K562 (cell line): ENCODE measurements at regions not wholly inside any gene's neighbourhood (a gene's known extent, or its start where the extent isn't known, plus 50 kb on each side); places are given as distances from the start of the nearest gene placed in this dataset.

Source experiments
- ATAC-seq: fragments of 200-7000 bp; cut with Tn5 transposase; 3 replicates; pipeline ENCODE4 v1.9.1; 2020; ENCODE audit warnings: moderate library complexity
- BruUV-seq: library from RNA; stranded (reverse); fragments of 400-500 nt; replicated peaks from 2 replicates; lab custom pipeline; 2021; lab: Mats Ljungman, UMichigan
- CTCF ChIA-PET: fragments of 300-600 bp; formaldehyde crosslinking; extraction: SDS; loops from one replicate; lab custom pipeline; 2021; ENCODE audit warnings: low intra/inter-chr PET ratio; lab: Yijun Ruan, JAX
- POLR2A ChIA-PET: fragments of 300-600, 350-650 bp; sonication (Branson Sonifier 250); formaldehyde crosslinking; extraction: SDS; loops from one replicate; lab custom pipeline; 2021; ENCODE audit warnings: antibody characterized with exemption, inconsistent platforms; lab: Yijun Ruan, JAX
- DNase-seq, 4 experiments: peaks; one replicate each; pipeline versions ENCODE4 v3.0.0 to v3.0.0-alpha.2; 2011 to 2018; ENCODE audit warnings: low spot score in 3 of 4, mixed read lengths in 3 of 4; ENCODE audit errors: extremely low read depth in 1 of 4
- FAIRE-seq: peaks from 2 replicates; lab custom pipeline; 2011; peaks lifted over from hg19 to GRCh38; lab: Jason Lieb, UNC
- H2AFZ ChIP-seq: 2 replicates; pipeline ENCODE4 v1.6.0; 2011; ENCODE audit warnings: low read depth, low read length, control low read depth, inconsistent platforms
- H3K27ac ChIP-seq: fragments of 200-600 bp; 3 replicates; pipeline ENCODE4 v1.8.0; 2011; ENCODE audit warnings: low read depth, mild to moderate bottlenecking, control low read depth, inconsistent platforms, low read length, moderate library complexity, mixed read lengths; ENCODE audit errors: extremely low read depth
- H3K27me3 ChIP-seq, 2 experiments: fragments of 300-600 bp in 1 of 2; 2 replicates in 1 of 2; 3 replicates in 1 of 2; pipeline versions ENCODE4 v1.6.0 to v1.8.0; 2011; ENCODE audit warnings: inconsistent platforms in 2 of 2, low read length in 2 of 2, mild to moderate bottlenecking in 1 of 2, mixed read lengths in 1 of 2, moderate library complexity in 1 of 2; ENCODE audit not compliant: control insufficient read depth in 2 of 2, insufficient read depth in 2 of 2
- H3K36me3 ChIP-seq: fragments of 300-600 bp; 3 replicates; pipeline ENCODE4 v1.8.0; 2011; ENCODE audit warnings: mild to moderate bottlenecking, low read length, inconsistent platforms; ENCODE audit not compliant: control insufficient read depth, insufficient read depth
- H3K4me1 ChIP-seq, 2 experiments: fragments of 200-600 bp in 1 of 2; replicated peaks in 1 of 2; 2 replicates in 1 of 2; 3 replicates in 1 of 2; pipeline versions ENCODE4 v1.5.1 to v1.8.0; 2011; ENCODE audit warnings: inconsistent platforms in 2 of 2, low read length in 2 of 2, mild to moderate bottlenecking in 1 of 2, mixed read lengths in 1 of 2, moderate library complexity in 1 of 2; ENCODE audit not compliant: control insufficient read depth in 2 of 2, insufficient read depth in 2 of 2
- H3K4me2 ChIP-seq: 2 replicates; pipeline ENCODE4 v1.6.1; 2011; ENCODE audit warnings: low read length, control low read depth, inconsistent platforms, mixed read lengths; ENCODE audit not compliant: insufficient read depth
- H3K4me3 ChIP-seq: fragments of 200-600 bp; sonication (generic), shearing (Covaris generic); 2 replicates; pipeline ENCODE4 v1.5.1; 2016; ENCODE audit warnings: control low read depth, inconsistent platforms
- H3K79me2 ChIP-seq: fragments of 200-600 bp; 3 replicates; pipeline ENCODE4 v1.8.0; 2011; ENCODE audit warnings: low read length, inconsistent platforms; ENCODE audit not compliant: control insufficient read depth, insufficient read depth
- H3K9ac ChIP-seq, 2 experiments: 2 replicates each; pipeline versions ENCODE4 v1.6.0 to v1.6.1; 2011; ENCODE audit warnings: low read depth in 2 of 2, low read length in 2 of 2, control low read depth in 1 of 2, inconsistent platforms in 1 of 2, mild to moderate bottlenecking in 1 of 2, mixed read lengths in 1 of 2; ENCODE audit not compliant: insufficient read depth in 1 of 2
- H3K9me1 ChIP-seq: one replicate; pipeline ENCODE4 v1.6.0; 2011; ENCODE audit warnings: inconsistent platforms, mild to moderate bottlenecking, low read length, moderate library complexity; ENCODE audit not compliant: control insufficient read depth, insufficient read depth
- H3K9me3 ChIP-seq: replicated peaks from 2 replicates; pipeline ENCODE4 v1.5.1; 2011; ENCODE audit warnings: low read depth, low read length, inconsistent platforms; ENCODE audit not compliant: control insufficient read depth, insufficient read depth
- H4K20me1 ChIP-seq: replicated peaks from 2 replicates; pipeline ENCODE4 v1.6.1; 2011; ENCODE audit warnings: low read length, inconsistent platforms, mixed read lengths; ENCODE audit not compliant: control insufficient read depth, insufficient read depth
- EP400 ChIP-seq: fragments of 450-650 bp; IDR thresholded peaks from 2 replicates; pipeline ENCODE4 v1.6.1; 2017; ENCODE audit warnings: antibody characterized with exemption, mild to moderate bottlenecking, moderate library complexity
- ERF ChIP-seq: fragments of 450-650 bp; formaldehyde crosslinking; IDR thresholded peaks from 2 replicates; pipeline ENCODE4 v1.4.0; 2020; ENCODE audit warnings: mild to moderate bottlenecking, mixed read lengths
- GABPB2 ChIP-seq: fragments of 250-450 bp; sonication (Bioruptor Pico); conservative IDR thresholded peaks from 2 replicates; pipeline ENCODE4 v1.5.1; 2021; ENCODE audit warnings: mild to moderate bottlenecking
- HNRNPK ChIP-seq: fragments of 200-400 bp; formaldehyde crosslinking; IDR thresholded peaks from one replicate; pipeline ENCODE4 v1.6.1; 2018; ENCODE audit warnings: mild to moderate bottlenecking, low read depth, low read length; ENCODE audit not compliant: poor library complexity, severe bottlenecking
- LEF1 ChIP-seq: fragments of 450-650 bp; IDR thresholded peaks from 2 replicates; pipeline ENCODE4 v1.6.1; 2016; ENCODE audit warnings: mild to moderate bottlenecking
- NFYB ChIP-seq: IDR thresholded peaks from 2 replicates; pipeline ENCODE4 v1.6.1; 2011; ENCODE audit warnings: mild to moderate bottlenecking, moderate library complexity; ENCODE audit not compliant: insufficient read length; ENCODE audit errors: extremely low read depth
- PKNOX1 ChIP-seq: fragments of 450-650 bp; IDR thresholded peaks from 2 replicates; pipeline ENCODE4 v1.6.1; 2016
- SMARCA5 ChIP-seq: fragments of 450-650 bp; IDR thresholded peaks from 2 replicates; pipeline ENCODE4 v1.6.1; 2016
- TRIM25 ChIP-seq: fragments of 450-650 bp; IDR thresholded peaks from 2 replicates; pipeline ENCODE4 v1.7.0; 2016; ENCODE audit warnings: borderline replicate concordance
- WGBS: fragments of 100-300 bp; shearing (Covaris generic); methylation state at CpG from one replicate; pipeline ENCODE4 v1.1.6; 2016; ENCODE audit warnings: low coverage, mixed read lengths; ENCODE audit not compliant: insufficient coverage; ENCODE audit errors: missing lambda C conversion rate; 5-methylcytosine and 5-hydroxymethylcytosine counted together
- in situ Hi-C: fragments of 300-500 bp; cut with MboI; formaldehyde crosslinking; loops from 4 replicates; pipeline ENCODE4 v1.15.0; 2018; ENCODE audit warnings: inconsistent platforms, mixed read lengths
- intact Hi-C: fragments of 100-400 bp; cut with micrococcal nuclease; formaldehyde crosslinking; loops from 2 replicates; pipeline ENCODE4 v1.14.2; 2022
- TF ChIP-seq, protein P1 (sequence below): fragments of 250-450 bp; sonication (Bioruptor Pico); IDR thresholded peaks from 2 replicates; pipeline ENCODE4 v1.4.0; 2020; ENCODE audit warnings: mild to moderate bottlenecking, moderate library complexity
- TF ChIP-seq, protein P2 (sequence below), 2 experiments: fragments of 450-650 bp; formaldehyde crosslinking in 1 of 2; IDR thresholded peaks; 2 replicates each; pipeline versions ENCODE4 v1.4.0 to v1.6.1; 2014 to 2020; ENCODE audit warnings: mild to moderate bottlenecking in 2 of 2, borderline replicate concordance in 1 of 2, low read depth in 1 of 2

- FAIRE-seq (no peak), ATAC-seq (no peak), DNase-seq (no peak)
- Histone ChIP-seq H3K27ac (no peak overlapping the region), H3K79me2 (no peaks in the 10 kb centered on the region), H3K9ac (no peak overlapping the region), H3K4me3 (no peak overlapping the region), H2AFZ (no peak overlapping the region), H4K20me1 (no peaks in the 10 kb centered on the region), H3K27me3 (no peaks in the 10 kb centered on the region), H3K4me2 (no peak overlapping the region), H3K36me3 (no peaks in the 10 kb centered on the region), H3K9me1 (no peaks in the 10 kb centered on the region), H3K9me3 (no peaks in the 10 kb centered on the region), H3K4me1 (no peaks in the 10 kb centered on the region)
- no TSS peak for BruUV-seq
- CTCF ChIA-PET, result no interaction called here
- in situ Hi-C loops (no loop called here), intact Hi-C loops (no loop called here)
- WGBS, result 10% methylated on average over 3 of the region's 4 CpGs
- POLR2A ChIA-PET, result interaction anchor here (0.7 kb wide), 1 partner anchor 802 kb away, joined by 3 read pairs; no protein-coding TSS in a partner anchor
- TF ChIP-seq ERF (no peak), PKNOX1 (no peak), SMARCA5 (no peak), GABPB2 (CRISPR knock-in tag) (no peak), NFYB (no peak), HNRNPK (no peak), LEF1 (no peak), TRIM25 (no peak), EP400 (no peak)
- TF ChIP-seq, protein P1, sequence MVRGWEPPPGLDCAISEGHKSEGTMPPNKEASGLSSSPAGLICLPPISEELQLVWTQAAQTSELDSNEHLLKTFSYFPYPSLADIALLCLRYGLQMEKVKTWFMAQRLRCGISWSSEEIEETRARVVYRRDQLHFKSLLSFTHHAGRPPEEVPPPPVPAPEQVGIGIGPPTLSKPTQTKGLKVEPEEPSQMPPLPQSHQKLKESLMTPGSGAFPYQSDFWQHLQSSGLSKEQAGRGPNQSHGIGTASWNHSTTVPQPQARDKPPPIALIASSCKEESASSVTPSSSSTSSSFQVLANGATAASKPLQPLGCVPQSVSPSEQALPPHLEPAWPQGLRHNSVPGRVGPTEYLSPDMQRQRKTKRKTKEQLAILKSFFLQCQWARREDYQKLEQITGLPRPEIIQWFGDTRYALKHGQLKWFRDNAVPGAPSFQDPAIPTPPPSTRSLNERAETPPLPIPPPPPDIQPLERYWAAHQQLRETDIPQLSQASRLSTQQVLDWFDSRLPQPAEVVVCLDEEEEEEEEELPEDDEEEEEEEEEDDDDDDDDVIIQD, result no peak
- TF ChIP-seq, protein P2, sequence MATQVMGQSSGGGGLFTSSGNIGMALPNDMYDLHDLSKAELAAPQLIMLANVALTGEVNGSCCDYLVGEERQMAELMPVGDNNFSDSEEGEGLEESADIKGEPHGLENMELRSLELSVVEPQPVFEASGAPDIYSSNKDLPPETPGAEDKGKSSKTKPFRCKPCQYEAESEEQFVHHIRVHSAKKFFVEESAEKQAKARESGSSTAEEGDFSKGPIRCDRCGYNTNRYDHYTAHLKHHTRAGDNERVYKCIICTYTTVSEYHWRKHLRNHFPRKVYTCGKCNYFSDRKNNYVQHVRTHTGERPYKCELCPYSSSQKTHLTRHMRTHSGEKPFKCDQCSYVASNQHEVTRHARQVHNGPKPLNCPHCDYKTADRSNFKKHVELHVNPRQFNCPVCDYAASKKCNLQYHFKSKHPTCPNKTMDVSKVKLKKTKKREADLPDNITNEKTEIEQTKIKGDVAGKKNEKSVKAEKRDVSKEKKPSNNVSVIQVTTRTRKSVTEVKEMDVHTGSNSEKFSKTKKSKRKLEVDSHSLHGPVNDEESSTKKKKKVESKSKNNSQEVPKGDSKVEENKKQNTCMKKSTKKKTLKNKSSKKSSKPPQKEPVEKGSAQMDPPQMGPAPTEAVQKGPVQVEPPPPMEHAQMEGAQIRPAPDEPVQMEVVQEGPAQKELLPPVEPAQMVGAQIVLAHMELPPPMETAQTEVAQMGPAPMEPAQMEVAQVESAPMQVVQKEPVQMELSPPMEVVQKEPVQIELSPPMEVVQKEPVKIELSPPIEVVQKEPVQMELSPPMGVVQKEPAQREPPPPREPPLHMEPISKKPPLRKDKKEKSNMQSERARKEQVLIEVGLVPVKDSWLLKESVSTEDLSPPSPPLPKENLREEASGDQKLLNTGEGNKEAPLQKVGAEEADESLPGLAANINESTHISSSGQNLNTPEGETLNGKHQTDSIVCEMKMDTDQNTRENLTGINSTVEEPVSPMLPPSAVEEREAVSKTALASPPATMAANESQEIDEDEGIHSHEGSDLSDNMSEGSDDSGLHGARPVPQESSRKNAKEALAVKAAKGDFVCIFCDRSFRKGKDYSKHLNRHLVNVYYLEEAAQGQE (IDR thresholded peaks at IDR 0.05; ENCODE audit: borderline replicate concordance), result no peak
- TF ChIP-seq, protein P2 (CRISPR knock-in tag; IDR thresholded peaks at IDR 0.05; ENCODE audit: low read depth), result no peak
Measured at GRCh38 chr10:9069136-9069535, 1014.6 kb downstream of the GATA3 start.
